K562 (cell line): ENCODE measurements at regions not wholly inside any gene's neighbourhood (a gene's known extent, or its start where the extent isn't known, plus 50 kb on each side); places are given as distances from the start of the nearest gene placed in this dataset.

Experiments
- BRF2 ChIP-seq: IDR thresholded peaks from 3 replicates; pipeline ENCODE4 v1.6.1; 2011; ENCODE audit warnings: borderline replicate concordance, mild to moderate bottlenecking; ENCODE audit not compliant: insufficient read length, insufficient read depth
- CREB1 ChIP-seq, 2 experiments: sonication (generic) in 1 of 2; formaldehyde crosslinking in 1 of 2; IDR thresholded peaks; 2 replicates each; pipeline versions ENCODE4 v1.6.1 to v1.8.0; 2012 to 2022; ENCODE audit warnings: inconsistent platforms in 1 of 2, mild to moderate bottlenecking in 1 of 2, missing genetic modification reagents in 1 of 2, moderate library complexity in 1 of 2
- ESRRA ChIP-seq: fragments of 450-650 bp; IDR thresholded peaks from 2 replicates; pipeline ENCODE4 v1.6.1; 2014; ENCODE audit warnings: low read depth, mild to moderate bottlenecking, moderate library complexity, borderline replicate concordance
- KLF10 ChIP-seq: fragments of 250-450 bp; sonication (Bioruptor Pico); IDR thresholded peaks from 2 replicates; pipeline ENCODE4 v1.6.1; 2021; ENCODE audit warnings: matching md5 sums
- MEIS2 ChIP-seq: fragments of 450-650 bp; IDR thresholded peaks from 2 replicates; pipeline ENCODE4 v1.6.1; 2014; ENCODE audit warnings: mild to moderate bottlenecking; ENCODE audit not compliant: partially characterized antibody
- SRF ChIP-seq, 2 experiments: fragments of 250-450, 450-650 bp in 1 of 2; sonication (Bioruptor Pico) in 1 of 2; sonication (generic) in 1 of 2; formaldehyde crosslinking; IDR thresholded peaks; 2 replicates each; pipeline versions ENCODE4 v1.5.0 to v1.5.1; 2020 to 2022; ENCODE audit warnings: mild to moderate bottlenecking in 1 of 2, missing genetic modification reagents in 1 of 2
- STAT5A ChIP-seq: IDR thresholded peaks from 2 replicates; pipeline ENCODE4 v1.6.1; 2012; ENCODE audit warnings: low read length, inconsistent platforms, borderline replicate concordance
- ZNF318 ChIP-seq, 2 experiments: fragments of 450-650 bp; IDR thresholded peaks; 2 replicates each; pipeline ENCODE4 v1.6.1; 2016; ENCODE audit warnings: mild to moderate bottlenecking in 2 of 2, borderline replicate concordance in 1 of 2, low read depth in 1 of 2, moderate library complexity in 1 of 2

- no peak for TF ChIP-seq BRF2
- TF ChIP-seq SRF (CRISPR knock-in tag; IDR thresholded peaks at IDR 0.05): peak in 1 of 2 experiments; percentile 89; a peak in 3 of 4 replicates
- no peak for TF ChIP-seq KLF10 (CRISPR knock-in tag)
- peak; percentile 56; the same call in 1 of the 2 replicates for TF ChIP-seq ESRRA
- peak; percentile 69 for TF ChIP-seq STAT5A
- no peak for TF ChIP-seq CREB1 (IDR thresholded peaks at IDR 0.05)
- TF ChIP-seq CREB1 (CRISPR knock-in tag; IDR thresholded peaks at IDR 0.05): no peak
- no peak for TF ChIP-seq ZNF318 (IDR thresholded peaks at IDR 0.05; ENCODE audit: borderline replicate concordance in 1 of 2, low read depth in 1 of 2)
- peak; percentile 22 for TF ChIP-seq MEIS2
Observed at GRCh38 chr5:54822324-54822687, 163.1 kb downstream of the ESM1 start (continued).
